ENCODE measurements at regions not wholly inside any gene's neighbourhood (a gene's known extent, or its start where the extent isn't known, plus 50 kb on each side); places are given as distances from the start of the nearest gene placed in this dataset.

GRCh38 chr2:2708575-2709430, 377.7 kb upstream of the MYT1L start:
- no peak for DNase-seq (ENCODE audit: extremely low read depth, low read depth, low spot score)

DNA sequence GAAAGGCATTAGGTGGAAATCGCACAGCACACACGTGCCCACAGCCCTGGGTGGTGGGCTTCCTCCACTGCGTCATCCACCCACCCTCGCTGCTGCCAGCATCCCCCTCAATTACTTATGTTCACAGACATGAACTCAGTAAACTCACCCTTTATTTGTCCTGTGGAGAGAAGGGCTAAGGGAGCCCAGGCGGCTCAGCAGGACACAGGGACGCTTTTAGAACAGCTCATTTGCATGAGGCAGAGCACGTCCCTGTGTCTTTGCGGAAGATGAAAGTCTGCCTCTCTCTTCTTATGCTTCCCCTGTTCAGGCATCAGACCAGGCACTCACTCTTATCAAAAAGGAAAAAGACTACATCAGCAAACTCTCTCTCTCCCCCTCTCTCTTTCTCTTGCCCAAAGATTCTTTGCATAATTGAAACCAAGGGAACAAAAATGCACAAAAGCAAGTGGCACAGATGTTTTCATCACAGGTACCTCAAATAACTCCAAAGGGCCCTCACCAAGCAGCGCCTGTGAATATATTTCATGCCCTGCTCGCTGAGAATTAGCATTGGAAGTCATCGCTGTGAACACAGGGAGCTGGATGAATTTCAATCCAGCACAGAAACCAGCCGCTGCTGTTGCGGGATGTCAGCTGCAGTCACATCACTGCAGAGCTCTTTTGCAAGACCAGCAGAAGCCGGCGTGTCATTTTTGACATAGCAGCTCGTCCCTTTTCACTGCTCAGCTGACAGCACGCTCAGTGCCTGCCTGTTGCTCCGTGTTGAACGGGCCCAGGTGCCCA, 376.3 kb upstream of the MYT1L start:
- no peak for DNase-seq (ENCODE audit: extremely low read depth, low read depth, low spot score)

- DNase-seq (ENCODE audit: extremely low read depth, low read depth, low spot score): no peak
These were observed 375.2 kb upstream of the MYT1L start for GRCh38 chr2:2706306-2706705.

- no peak for DNase-seq (ENCODE audit: extremely low read depth, low read depth, low spot score)
These were observed 374.8 kb upstream of the MYT1L start for GRCh38 chr2:2705871-2706270.

DNA sequence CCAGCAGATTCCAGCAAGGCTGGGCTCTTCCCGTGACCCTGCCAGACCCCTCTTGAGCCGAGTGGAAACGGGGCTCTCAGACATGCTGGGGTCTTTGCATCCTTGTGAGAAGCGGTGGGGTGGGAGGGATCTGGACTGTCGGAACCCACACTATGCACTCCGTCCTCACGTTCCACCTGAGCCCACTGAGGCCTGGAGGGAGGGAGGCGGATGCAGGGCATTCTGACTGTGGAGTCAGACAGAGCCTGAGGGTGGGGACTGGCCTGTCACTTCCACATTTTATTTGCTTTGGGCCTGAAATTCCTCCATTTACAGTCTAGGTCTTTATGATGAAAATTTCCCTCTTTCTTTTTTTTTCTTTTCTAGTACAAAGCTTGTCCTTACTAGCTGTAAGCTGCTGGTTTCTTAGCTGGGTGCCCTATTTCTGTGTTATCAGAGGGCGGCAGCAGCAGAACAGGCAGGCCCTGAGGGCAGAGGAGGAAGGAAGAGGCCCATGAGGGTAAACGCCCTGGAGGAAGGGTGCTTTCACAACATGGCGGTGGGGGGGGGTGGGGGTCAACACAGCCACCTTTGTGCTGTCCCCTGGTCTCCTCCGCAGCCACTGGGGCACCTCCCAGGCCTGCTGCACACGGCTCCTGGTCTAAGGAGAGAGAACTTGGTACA, 373.5 kb upstream of the MYT1L start:
- no peak for DNase-seq (ENCODE audit: extremely low read depth, low read depth, low spot score)

- no peak for DNase-seq (ENCODE audit: extremely low read depth, low read depth, low spot score)
These were observed 372.8 kb upstream of the MYT1L start for GRCh38 chr2:2703762-2704427.

- DNase-seq (ENCODE audit: extremely low read depth, low read depth, low spot score): no peak
These were observed 372.1 kb upstream of the MYT1L start for GRCh38 chr2:2703172-2703571.

- DNase-seq (ENCODE audit: extremely low read depth, low read depth, low spot score): no peak
These were observed 371.3 kb upstream of the MYT1L start for GRCh38 chr2:2702385-2702784.

DNA sequence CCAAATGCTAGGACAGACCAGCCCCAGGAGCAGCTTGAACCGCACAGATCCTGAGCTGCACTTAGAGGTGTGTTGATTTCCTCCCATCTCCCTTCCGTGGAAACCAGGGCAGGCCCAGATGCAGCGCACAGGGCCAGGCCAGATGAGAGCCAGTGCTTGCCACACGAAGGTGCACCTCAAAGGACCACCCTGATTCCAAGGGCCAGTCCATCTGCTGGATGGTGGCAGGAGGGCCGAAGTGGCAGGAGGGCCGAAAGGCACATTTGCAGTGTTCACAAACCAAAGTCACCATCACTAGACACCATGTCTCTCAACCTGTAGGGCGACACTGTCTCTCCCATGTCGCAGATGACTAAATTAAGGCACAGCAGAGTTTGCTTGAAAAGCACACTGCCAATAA, 370.7 kb upstream of the MYT1L start:
- DNase-seq (ENCODE audit: extremely low read depth, low read depth, low spot score): no peak

DNA sequence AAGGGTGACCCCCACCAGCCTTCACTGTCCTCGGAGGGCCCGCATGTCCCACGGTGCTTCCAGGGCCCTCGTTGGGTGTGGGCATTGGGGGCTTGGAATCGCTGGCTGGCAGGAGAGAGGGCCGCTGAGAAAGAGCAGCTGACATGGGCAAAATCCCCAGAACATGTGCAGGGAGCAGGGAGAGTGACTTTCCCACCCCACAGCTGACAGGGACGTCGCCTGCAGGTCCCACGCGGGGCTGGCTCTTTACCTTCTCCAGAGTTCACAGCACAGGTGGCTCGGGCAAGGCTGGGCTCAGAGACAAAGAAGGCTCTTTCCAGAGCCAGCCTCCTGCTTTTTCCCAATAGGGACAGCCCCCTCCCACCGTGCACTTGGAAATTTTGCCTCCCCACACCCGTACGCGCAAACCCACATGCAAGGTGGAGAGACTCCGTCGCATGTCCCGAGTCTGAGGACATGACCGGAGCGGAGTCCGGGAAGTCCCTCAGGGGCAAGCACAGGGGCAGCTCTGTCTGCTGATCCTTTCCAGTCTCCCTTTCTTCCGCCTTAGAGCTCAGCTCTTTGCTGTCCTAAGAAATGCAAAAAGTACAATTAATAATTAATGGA, 370.2 kb upstream of the MYT1L start:
- DNase-seq (ENCODE audit: extremely low read depth, low read depth, low spot score): no peak

DNA sequence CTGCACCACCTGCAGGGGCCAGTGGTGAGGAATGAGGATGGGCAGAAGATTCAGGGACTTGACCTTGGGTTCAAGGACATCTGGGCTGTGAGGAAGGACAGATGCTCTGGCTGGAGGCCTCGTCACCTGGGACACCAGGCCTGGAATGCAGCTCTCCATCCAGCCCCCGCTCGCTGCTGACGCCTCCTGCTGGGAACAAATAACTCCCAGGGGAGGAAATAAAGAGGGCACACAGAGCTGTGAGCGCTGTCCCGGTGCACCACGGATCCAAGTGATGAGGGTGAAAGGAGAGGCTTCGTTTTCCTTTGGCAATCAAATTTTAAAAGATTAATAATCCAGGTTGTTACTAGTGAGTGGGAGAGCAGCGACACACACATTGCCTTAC, 368.0 kb upstream of the MYT1L start:
- DNase-seq (ENCODE audit: extremely low read depth, low read depth, low spot score): no peak

- DNase-seq (ENCODE audit: extremely low read depth, low read depth, low spot score): no peak
These were observed 367.4 kb upstream of the MYT1L start for GRCh38 chr2:2698182-2699120.

GRCh38 chr2:2696733-2697455, 365.8 kb upstream of the MYT1L start:
- no peak for DNase-seq (ENCODE audit: extremely low read depth, low read depth, low spot score)

DNA sequence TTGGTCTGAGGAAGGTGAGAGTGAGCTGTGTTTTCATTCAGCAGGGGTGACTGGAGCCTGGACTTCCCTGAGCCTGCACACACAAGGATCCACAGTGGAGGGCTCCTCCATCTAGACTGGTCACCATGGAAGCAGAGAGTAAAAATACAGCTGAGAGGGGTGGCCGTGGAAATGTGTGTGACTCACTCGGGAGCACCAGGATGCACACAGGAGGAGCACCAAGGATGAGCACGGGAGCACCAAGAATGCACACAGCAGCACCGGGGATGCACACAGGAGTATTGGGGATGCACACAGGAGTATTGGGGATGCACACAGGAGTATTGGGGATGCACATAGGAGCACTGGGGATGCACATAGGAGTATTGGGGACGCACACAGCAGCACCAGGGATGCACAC, 365.2 kb upstream of the MYT1L start:
- DNase-seq (ENCODE audit: extremely low read depth, low read depth, low spot score): no peak

GRCh38 chr2:2694746-2695145, 363.7 kb upstream of the MYT1L start:
- DNase-seq (ENCODE audit: extremely low read depth, low read depth, low spot score): no peak

DNA sequence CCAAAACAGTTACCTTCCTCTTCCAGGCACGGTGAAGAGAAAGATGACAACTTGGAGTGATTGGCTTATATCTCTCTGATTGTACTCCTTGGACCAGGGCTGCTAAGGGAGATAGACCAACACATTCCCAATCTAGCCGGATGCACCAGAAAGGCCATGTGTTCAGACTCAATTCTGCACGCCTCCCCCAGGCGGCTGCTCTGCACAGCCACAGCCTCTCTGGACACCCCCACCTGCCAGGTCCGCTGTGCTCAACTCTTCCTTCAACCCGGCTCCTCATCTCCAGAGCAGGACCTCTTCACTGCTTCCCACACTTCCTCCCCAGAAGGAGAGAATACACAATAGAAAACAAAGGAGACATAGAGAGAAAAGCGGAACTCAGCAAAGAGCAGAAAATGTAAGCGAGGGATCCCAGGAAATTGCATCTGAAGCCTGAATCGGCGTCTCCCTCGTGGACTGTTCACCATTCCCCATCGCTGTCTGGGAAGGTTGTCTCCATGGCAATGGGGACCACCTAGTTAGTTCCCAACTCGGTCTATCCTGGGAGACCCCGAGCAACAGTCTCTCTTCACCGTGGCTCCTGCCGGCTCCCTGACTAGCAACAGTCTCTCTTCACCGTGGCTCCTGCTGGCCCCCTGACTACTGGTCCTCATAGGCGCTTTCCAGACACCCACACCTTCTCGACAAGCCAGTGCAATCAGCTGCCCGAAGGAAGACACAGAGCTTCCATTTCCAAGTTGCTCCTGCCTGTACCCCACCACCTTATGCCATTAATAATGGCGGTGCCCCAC, 361.7 kb upstream of the MYT1L start:
- DNase-seq (ENCODE audit: extremely low read depth, low read depth, low spot score): no peak

DNA sequence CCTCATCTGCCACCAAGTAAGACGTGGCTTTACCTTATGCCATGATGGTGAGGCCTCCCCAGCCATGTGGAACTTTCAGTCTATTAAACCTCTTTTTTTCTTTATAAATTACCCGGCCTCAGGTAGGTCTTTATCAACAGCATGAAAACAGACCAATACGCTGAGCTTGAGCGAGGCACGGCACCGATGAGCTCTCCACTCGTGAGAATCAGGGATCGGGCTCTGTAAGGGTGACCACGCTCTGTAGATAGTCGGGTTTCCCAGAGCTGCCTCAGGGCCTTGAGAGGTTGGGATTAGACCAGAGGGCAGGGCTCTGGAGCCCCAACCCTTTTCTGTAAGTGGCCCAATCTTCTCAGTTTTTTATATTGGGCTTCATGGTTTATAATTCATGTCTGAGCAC, 360.3 kb upstream of the MYT1L start:
- DNase-seq (ENCODE audit: extremely low read depth, low read depth, low spot score): no peak

DNA sequence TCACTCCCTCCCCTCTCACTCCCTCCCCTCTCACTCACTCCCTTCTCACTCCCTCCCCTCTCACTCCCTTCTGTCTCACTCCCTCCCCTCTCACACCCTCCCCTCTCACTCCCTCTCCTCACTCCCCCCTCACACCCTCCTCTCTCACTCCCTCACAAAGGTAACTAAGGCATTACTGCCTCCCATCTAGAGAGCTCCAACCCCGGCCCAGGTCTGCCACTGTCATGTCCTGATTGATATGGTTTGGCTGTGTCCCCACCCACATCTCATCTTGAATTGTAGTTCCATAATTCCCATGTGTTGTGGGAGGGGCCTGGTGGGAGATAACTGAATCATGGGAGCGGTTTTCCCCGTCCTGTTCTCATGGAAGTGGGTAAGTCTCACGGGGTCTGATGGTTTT, 359.9 kb upstream of the MYT1L start:
- no peak for DNase-seq (ENCODE audit: extremely low read depth, low read depth, low spot score)

Data from glomerular endothelial cell (primary cell).